Neural progenitor cell (in vitro differentiated cells): ENCODE measurements at regions not wholly inside any gene's neighbourhood (a gene's known extent, or its start where the extent isn't known, plus 50 kb on each side); places are given as distances from the start of the nearest gene placed in this dataset.

Source experiments
- CTCF ChIP-seq: fragments of 200-600 bp; sonication (generic); IDR thresholded peaks from 2 replicates; pipeline ENCODE4 v1.5.1; 2017; ENCODE audit warnings: antibody characterized with exemption, mild to moderate bottlenecking
- EZH2 ChIP-seq: fragments of 200-600 bp; sonication (generic); IDR thresholded peaks from 2 replicates; pipeline ENCODE4 v1.6.1; 2017; ENCODE audit warnings: antibody characterized with exemption, mild to moderate bottlenecking, moderate library complexity

GRCh38 chr2:208671284-208671683, 264.7 kb downstream of the PTH2R start:
- TF ChIP-seq CTCF (no peak), EZH2 (no peak)
